GM19240 (cell line): ENCODE measurements at regions not wholly inside any gene's neighbourhood (a gene's known extent, or its start where the extent isn't known, plus 50 kb on each side); places are given as distances from the start of the nearest gene placed in this dataset.
"Not testable (repeated sequence)": the region's sequence is repeated elsewhere in the genome, so short reads cannot be mapped to it uniquely, and the experiment has no call there.

Experiments used
- DNase-seq: peaks from one replicate; pipeline ENCODE4 v3.0.0; 2011; ENCODE audit warnings: low spot score; ENCODE audit not compliant: insufficient read length

DNA sequence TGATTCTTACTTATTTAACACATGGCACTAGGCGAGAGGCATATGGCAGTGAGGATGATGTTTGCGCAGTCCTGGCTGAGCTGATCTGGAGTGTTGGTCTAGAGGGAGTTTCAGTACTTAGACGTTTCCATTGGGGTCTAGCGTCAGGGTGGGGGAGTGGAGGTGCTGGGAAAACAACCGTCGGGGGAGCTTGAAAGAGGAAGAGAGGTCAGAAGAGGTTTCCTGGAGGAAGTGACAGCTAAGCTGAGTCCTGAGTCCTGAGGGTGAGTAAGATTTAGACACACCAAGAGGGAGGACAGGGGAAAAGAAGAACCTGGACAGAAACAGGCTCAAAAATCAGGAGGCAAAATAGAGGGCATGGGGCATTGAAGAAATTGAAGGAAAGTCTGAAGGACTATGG is 81.4 kb downstream of the ALOX5AP start:
- no peak for DNase-seq

DNA sequence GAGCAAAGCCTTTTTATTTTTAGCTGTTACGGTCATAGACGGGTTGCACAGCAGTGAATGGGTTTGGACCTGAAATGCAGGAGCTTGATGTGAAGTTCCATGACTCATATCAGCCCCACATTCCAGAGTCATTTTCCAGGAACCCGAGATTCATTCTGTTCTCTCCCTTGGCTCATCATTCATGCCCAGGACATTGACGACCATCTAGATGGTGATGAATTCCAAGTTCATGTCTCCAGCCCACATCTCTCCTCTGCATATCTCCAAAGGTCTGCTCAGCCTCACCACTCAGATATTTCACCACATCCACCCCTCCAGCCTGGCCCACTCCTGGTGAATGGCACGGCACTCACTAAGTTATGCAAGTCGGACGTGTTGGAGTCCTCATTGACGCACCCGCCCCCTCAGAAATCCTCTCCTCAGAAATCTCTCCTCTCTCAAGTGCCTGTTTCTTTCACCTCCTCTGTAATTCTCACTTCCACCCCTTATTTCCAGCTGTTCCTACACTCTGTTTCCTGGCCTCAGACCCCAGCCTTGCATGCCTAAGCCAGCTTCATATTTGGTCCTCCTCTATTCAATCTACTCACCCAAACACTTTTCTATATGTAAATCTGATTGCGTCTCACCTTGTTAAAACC is 83.1 kb downstream of the ALOX5AP start:
- DNase-seq = no peak

DNA sequence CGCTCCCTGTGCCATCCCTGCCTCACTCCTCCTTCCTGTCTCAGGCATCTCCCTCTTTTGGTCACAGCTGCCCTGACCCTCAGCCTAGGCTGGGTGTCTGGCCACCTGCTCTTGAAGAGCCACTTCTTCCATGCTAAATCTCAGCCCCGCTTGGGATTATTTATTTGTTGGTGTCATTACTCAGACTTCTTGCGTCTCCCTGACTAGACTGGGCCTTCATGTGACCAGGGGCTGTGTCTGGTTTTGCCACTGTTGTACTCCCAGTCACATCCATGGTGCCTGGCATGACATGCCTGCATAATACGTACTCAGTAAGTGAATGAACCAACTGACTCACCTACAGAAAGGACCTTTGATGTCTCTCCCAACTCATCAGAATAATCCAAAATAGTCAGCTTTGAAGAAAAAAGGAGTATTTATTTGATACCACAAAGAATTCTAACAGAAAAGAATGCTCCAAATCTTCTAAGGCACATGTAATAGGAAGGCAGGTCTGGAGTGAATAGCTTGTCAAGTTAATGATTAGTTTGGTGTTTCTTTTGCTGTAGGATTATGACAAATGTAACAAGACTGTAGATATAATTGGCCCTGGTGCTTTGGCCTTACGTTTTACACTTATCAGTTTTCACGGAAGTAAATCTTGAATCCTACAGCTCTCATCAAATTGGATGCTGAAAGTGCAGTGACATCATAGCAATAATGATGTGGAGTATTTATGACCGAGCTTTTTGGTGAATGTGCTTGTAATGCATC is 84.0 kb downstream of the ALOX5AP start:
- DNase-seq = no peak

DNA sequence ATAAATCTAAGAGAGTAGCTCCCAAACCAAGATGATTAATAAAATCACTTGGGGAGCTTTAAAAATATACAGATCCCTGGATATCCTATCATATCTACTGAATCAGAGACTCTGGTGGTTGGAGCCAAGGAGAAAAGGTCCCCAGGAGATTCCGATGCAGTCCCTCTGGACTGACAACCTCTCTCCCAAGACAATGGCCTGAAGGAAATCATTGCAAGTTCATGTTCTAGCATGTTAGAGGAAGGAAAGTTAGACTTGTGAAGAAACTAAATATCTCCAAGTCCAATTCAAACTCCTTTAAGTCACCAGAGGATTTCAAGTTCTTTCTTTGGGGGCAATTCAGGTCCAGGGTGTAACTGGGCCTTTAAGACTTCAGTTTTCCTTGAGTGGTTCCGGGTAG is 84.7 kb upstream of the MEDAG start:
- DNase-seq = no peak

- no peak for DNase-seq
These were observed 81.4 kb upstream of the MEDAG start for GRCh38 chr13:30824651-30825050.

- no peak for DNase-seq
These were observed 79.0 kb upstream of the MEDAG start for GRCh38 chr13:30826911-30827577.

- no peak for DNase-seq
These were observed 78.5 kb upstream of the MEDAG start for GRCh38 chr13:30827578-30827925.

- DNase-seq = no peak
These were observed 76.8 kb upstream of the MEDAG start for GRCh38 chr13:30829145-30829832.

- no peak for DNase-seq
These were observed 76.0 kb upstream of the MEDAG start for GRCh38 chr13:30829833-30830637.

DNA sequence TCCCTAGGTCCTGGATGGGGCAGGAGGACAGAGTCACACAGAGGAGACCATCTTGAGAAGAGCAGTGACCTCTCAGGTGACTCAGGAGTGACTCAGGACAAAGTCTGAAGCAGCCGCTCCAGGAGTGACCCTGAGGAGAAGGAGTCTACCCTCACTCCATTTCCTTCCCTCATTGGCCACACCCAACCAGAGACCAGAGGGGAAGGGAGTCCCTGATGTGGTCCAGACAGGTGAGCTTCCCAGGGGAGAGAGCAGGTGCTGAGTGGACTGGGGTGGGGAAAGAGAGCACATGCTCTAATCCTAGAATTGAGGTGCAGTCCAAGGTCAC is 75.5 kb upstream of the MEDAG start:
- no peak for DNase-seq

GRCh38 chr13:30831515-30831914 is 74.6 kb upstream of the MEDAG start:
- no peak for DNase-seq

DNA sequence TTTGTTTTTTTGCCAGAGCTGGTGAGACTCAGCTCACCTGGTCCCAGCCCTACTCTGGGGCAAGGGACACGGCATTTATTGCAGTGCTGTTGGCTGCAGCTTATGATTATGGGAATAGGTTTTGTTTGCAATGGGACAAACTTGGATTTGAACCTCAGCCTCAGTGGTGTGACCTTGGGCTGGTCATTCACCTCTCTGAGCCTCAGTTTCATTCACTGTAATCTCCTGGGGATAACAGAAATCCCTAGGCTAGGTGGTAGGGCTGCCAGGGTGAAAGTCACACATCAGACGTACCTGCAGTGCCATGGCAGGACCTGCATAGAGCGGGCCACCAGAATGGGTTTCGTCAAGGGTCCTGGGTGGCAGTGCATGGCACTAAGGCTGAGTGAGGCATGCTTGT is 73.7 kb upstream of the MEDAG start:
- DNase-seq = no peak

DNA sequence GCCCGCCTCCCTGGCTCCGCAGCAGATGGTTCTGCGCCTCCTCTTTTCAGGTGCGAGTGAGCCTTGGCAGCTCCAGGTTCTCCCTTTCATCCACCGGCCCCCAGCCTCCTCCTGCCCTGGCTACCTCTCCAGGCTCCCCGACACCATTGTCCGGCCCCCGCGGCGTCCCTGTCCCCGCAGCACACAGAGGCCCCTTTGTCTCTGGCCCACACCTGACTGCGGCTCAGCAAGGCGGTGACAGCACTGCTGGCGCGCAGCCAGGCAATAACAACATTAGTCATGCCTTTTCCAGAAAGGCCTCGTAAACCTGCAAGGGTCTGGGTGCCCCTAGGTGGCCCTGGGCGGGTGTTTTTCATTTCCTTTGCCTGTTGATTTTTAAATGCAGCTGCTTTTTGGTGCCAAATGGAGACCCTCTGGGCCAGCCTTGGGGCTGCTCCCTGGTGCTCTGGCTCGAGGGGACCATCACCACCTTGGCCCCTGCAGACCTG is 73.2 kb upstream of the MEDAG start:
- no peak for DNase-seq

DNA sequence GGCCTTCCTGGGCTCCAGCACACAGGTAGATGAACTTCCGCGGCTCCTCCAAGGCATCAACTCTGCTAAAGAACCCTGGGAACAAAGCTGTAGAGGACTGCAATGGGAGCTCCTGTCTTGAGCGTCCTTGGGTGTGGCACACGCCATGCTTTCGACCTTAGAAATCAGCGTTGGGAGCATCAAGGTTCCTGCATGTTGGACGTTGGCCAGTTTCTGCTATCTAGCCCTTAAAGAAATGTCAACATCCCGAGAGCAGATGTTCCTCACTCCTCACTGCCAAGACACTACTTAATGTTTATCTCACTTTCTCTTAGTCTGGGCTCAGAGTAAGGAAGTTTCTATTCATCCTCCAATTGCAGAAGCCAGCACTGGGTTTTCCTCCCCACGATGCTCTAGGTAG is 70.6 kb upstream of the MEDAG start:
- no peak for DNase-seq

GRCh38 chr13:30837227-30838159 is 68.6 kb upstream of the MEDAG start:
- DNase-seq = no peak

DNA sequence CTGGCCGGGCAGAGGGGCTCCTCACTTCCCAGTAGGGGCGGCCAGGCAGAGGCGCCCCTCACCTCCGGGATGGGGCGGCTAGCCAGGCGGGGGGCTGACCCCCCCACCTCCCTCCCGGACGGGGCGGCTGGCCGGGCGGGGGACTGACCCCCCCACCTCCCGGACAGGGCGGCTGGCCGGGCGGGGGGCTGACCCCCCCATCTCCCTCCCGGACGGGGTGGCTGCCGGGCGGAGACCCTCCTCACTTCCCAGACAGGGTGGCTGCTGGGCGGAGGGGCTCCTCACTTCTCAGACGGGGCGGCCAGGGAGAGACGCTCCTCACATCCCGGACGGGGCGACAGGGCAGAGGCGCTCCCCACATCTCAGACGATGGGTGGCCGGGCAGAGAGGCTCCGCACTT is 66.4 kb upstream of the MEDAG start:
- DNase-seq = not testable (repeated sequence)

- DNase-seq = no peak
These were observed 65.6 kb upstream of the MEDAG start for GRCh38 chr13:30840515-30840914.

- DNase-seq = no peak
These were observed 64.9 kb upstream of the MEDAG start for GRCh38 chr13:30841154-30841553.

DNA sequence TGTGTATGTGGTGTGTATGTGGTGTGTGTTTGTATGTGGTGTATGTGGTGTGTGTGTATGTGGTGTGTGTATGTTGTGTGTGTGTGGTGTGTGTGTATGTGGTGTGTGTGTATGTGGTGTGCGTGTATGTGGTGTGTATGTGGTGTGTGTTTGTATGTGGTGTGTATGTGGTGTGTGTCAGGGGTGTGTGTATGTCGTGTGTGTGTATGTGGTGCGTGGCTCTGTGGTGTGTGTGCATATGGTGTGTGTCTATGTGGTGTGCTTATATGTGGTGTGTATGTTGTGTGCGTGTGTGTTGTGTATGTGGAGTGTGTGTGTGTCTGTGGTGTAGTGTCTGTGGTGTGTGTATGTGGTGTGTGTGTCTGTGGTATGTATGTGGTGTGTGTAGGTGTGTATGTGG is 62.5 kb upstream of the MEDAG start:
- DNase-seq = no peak

DNA sequence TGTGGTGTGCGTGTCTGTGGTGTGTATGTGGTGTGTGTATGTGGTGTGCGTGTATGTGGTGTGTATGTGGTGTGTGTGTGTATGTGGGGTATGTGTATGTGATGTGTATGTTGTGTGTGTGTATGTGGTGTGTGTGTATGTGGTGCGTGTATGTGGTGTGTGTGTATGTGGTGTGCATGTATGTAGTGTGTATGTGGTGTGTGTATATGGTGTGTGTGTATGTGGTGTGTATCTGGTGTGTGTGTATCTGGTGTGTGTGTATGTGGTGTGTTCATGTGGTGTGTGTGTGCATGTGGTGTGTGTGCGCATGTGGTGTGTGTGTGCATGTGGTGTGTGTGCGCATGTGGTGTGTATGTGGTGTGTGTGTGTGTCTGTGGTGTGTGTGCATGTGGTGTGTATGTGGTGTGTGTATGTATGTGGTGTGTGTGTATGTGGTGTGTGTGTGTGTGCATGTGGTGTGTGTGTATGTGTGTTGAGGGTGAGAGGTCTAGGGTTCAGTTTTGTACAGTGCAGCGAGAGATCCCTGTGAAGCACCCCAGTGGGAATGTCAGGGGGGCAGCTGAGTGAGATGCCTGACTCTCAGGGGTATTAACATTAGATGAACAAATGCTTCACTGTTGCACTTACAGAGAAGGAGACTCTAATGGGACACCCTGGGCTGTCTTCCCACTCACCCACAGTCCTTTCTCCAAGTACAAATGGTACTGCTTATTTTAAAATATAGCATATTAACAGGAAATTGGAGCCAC is 61.3 kb upstream of the MEDAG start:
- no peak for DNase-seq
